Natural killer cell (primary cell): ENCODE measurements at regions not wholly inside any gene's neighbourhood (a gene's known extent, or its start where the extent isn't known, plus 50 kb on each side); places are given as distances from the start of the nearest gene placed in this dataset.

Experiments
- ATAC-seq, 3 donors: fragments of 150-1000 bp in 2 of 3; fragments of 200-7000 bp in 1 of 3; cut with Tn5 transposase; 1 replicate in 1 of 3; 2 replicates in 2 of 3; pipeline ENCODE4 v1.10.0; 2021; ENCODE audit warnings: mild to moderate bottlenecking in 2 of 3, moderate library complexity in 2 of 3
- DNase-seq, 2 donors: peaks; one replicate each; pipeline versions ENCODE4 v3.0.0 to v3.0.0-alpha.2; 2013 to 2021; ENCODE audit warnings: mixed read lengths in 1 of 2
- H3K27ac ChIP-seq: one replicate; pipeline ENCODE4 v1.5.1; 2013; ENCODE audit warnings: mild to moderate bottlenecking, low read length
- H3K27me3 ChIP-seq: one replicate; pipeline ENCODE4 v1.6.1; 2013; ENCODE audit warnings: low read length; ENCODE audit not compliant: control insufficient read depth, insufficient read depth
- H3K36me3 ChIP-seq: one replicate; pipeline ENCODE4 v1.6.1; 2013; ENCODE audit warnings: low read length; ENCODE audit not compliant: control insufficient read depth, insufficient read depth
- H3K4me1 ChIP-seq: one replicate; pipeline ENCODE4 v1.6.1; 2013; ENCODE audit warnings: low read length; ENCODE audit not compliant: control insufficient read depth, insufficient read depth
- H3K4me3 ChIP-seq: one replicate; pipeline ENCODE4 v1.5.1; 2013; ENCODE audit warnings: low read length
- H3K9me3 ChIP-seq: one replicate; pipeline ENCODE4 v1.6.1; 2013; ENCODE audit warnings: low read length; ENCODE audit not compliant: control insufficient read depth, insufficient read depth
- H3K27ac Mint-ChIP-seq, 2 donors: one replicate each; pipeline ENCODE4 v1.8.0; 2022; ENCODE audit warnings: mild to moderate bottlenecking in 2 of 2, mixed read lengths in 2 of 2, moderate library complexity in 1 of 2
- H3K27me3 Mint-ChIP-seq, 2 donors: one replicate each; pipeline ENCODE4 v1.8.0; 2022; ENCODE audit warnings: low read depth in 2 of 2, mixed read lengths in 2 of 2
- H3K36me3 Mint-ChIP-seq: one replicate; pipeline ENCODE4 v1.8.0; 2022; ENCODE audit warnings: mixed read lengths
- H3K4me1 Mint-ChIP-seq, 2 donors: one replicate each; pipeline ENCODE4 v1.8.0; 2022; ENCODE audit warnings: mixed read lengths in 2 of 2
- H3K4me3 Mint-ChIP-seq: one replicate; pipeline ENCODE4 v1.8.0; 2022; ENCODE audit warnings: mild to moderate bottlenecking, moderate library complexity, mixed read lengths
- H3K9me3 Mint-ChIP-seq, 2 donors: one replicate each; pipeline ENCODE4 v1.8.0; 2022; ENCODE audit warnings: mixed read lengths in 2 of 2
- CTCF ChIP-seq: fragments of 200-600 bp; IDR thresholded peaks from one replicate; pipeline ENCODE4 v1.8.0; 2022; ENCODE audit warnings: antibody characterized with exemption
- WGBS: methylation state at CpG from one replicate; pipeline ENCODE4 v1.1.7; 2013; ENCODE audit warnings: missing lambda C conversion rate; ENCODE audit not compliant: insufficient coverage; 5-methylcytosine and 5-hydroxymethylcytosine counted together
- intact Hi-C: fragments of 100-400 bp; cut with micrococcal nuclease; formaldehyde crosslinking; loops from one replicate; pipeline ENCODE4 v1.14.2; 2022

DNA sequence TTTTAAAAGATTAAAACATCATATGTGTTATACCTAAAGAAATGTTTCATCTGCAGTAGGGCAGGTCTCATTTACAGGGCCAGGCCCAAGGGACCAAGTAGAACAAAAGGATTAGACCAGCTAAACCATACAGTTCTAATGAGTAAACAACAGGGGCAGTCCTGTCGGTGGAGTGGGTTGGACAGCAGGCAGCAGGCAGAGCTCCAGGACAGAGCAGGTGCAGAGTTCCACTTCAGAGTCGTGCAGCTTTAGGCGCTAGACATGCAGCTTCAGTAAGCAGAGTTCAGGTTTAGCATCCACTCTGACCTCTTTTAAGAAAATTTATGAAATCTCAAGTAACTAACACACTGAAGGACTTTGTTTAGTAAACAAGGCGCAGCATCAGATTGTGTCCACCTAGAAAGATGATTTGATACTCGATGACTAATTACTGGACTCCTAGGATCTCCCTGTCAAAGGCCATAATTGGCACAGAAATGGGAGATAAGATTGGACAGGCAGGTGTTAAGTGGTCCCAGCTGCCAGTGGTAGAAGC, 487.7 kb upstream of the INTU start:
- Histone ChIP-seq H3K36me3 (no peaks in the 10 kb centered on the region), H3K9me3 (no peaks in the 10 kb centered on the region), H3K4me3 (no peak overlapping the region), H3K27me3 (no peaks in the 10 kb centered on the region), H3K27ac (no peak overlapping the region), H3K4me1 (no peaks in the 10 kb centered on the region)
- intact Hi-C loops, result no loop called here
- Mint-ChIP-seq H3K27me3 (no peaks in the 10 kb centered on the region), H3K4me1 (no peaks in the 10 kb centered on the region), H3K4me3 (no peak overlapping the region), H3K36me3 (no peaks in the 10 kb centered on the region), H3K27ac (no peak overlapping the region), H3K9me3 (peaks cover 19 to 20% of the 10 kb centered on the region in 2 donors)
- WGBS, result 83% methylated on average over 5 of the region's 5 CpGs
- no peak for TF ChIP-seq CTCF
- ATAC-seq, result no peak
- no peak for DNase-seq

GRCh38 chr4:127148165-127148564, 484.6 kb upstream of the INTU start:
- DNase-seq (no peak), ATAC-seq (no peak)
- Mint-ChIP-seq H3K27me3 (no peaks in the 10 kb centered on the region), H3K4me1 (no peaks in the 10 kb centered on the region), H3K4me3 (no peak overlapping the region), H3K36me3 (no peaks in the 10 kb centered on the region), H3K9me3 (peaks cover 14 to 16% of the 10 kb centered on the region in 2 donors), H3K27ac (no peak overlapping the region)
- no peaks in the 10 kb centered on the region for H3K9me3 ChIP-seq
- intact Hi-C loops, result no loop called here
- no peaks in the 10 kb centered on the region for H3K36me3 ChIP-seq
- no peak for TF ChIP-seq CTCF
- H3K4me1 ChIP-seq, result no peaks in the 10 kb centered on the region
- H3K4me3 ChIP-seq, result no peak overlapping the region
- no peaks in the 10 kb centered on the region for H3K27me3 ChIP-seq
- no peak overlapping the region for H3K27ac ChIP-seq

GRCh38 chr4:127149086-127149485, 483.7 kb upstream of the INTU start:
- H3K27ac Mint-ChIP-seq, result no peak overlapping the region
- intact Hi-C loops, result no loop called here
- no peaks in the 10 kb centered on the region for H3K4me1 Mint-ChIP-seq
- DNase-seq (no peak), ATAC-seq (no peak)
- H3K9me3 ChIP-seq, result no peaks in the 10 kb centered on the region
- no peak for TF ChIP-seq CTCF
- H3K27ac ChIP-seq, result no peak overlapping the region
- H3K36me3 ChIP-seq, result no peaks in the 10 kb centered on the region
- H3K36me3 Mint-ChIP-seq, result no peaks in the 10 kb centered on the region
- WGBS, result 92% methylated on average over 3 of the region's 3 CpGs
- H3K4me3 ChIP-seq, result no peak overlapping the region
- no peak overlapping the region for H3K4me3 Mint-ChIP-seq
- H3K27me3 ChIP-seq, result no peaks in the 10 kb centered on the region
- H3K9me3 Mint-ChIP-seq, result peaks cover 15 to 18% of the 10 kb centered on the region in 2 donors
- no peaks in the 10 kb centered on the region for H3K27me3 Mint-ChIP-seq
- H3K4me1 ChIP-seq, result no peaks in the 10 kb centered on the region

DNA sequence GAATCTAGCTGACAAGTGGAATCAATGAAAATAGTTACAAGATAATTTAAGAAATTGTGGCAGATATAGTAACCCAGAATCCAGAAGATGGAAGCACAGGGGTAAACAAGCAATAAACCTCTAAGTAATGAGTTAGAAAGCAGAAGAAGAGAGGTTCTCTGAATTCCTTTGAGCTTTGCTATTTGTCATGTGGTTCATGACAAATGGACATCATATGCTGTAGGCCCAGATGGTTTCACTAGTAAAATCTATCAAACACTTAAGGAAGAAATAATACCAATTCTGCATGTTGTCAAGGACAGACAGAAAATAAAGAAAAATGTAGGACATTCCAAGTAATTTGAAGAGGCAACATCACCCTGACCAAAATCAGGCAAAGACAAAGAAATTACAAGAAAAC, 480.8 kb upstream of the INTU start:
- H3K4me1 Mint-ChIP-seq, result no peaks in the 10 kb centered on the region
- no peak overlapping the region for H3K27ac ChIP-seq
- H3K27ac Mint-ChIP-seq, result no peak overlapping the region
- no peaks in the 10 kb centered on the region for H3K27me3 ChIP-seq
- DNase-seq (no peak), ATAC-seq (no peak)
- intact Hi-C loops, result no loop called here
- no peaks in the 10 kb centered on the region for H3K36me3 Mint-ChIP-seq
- no peaks in the 10 kb centered on the region for H3K9me3 ChIP-seq
- peaks cover 13 to 17% of the 10 kb centered on the region in 2 donors for H3K9me3 Mint-ChIP-seq
- no peaks in the 10 kb centered on the region for H3K36me3 ChIP-seq
- no peak for TF ChIP-seq CTCF
- no peaks in the 10 kb centered on the region for H3K27me3 Mint-ChIP-seq
- H3K4me3 Mint-ChIP-seq, result no peak overlapping the region
- H3K4me3 ChIP-seq, result no peak overlapping the region
- no peaks in the 10 kb centered on the region for H3K4me1 ChIP-seq
